D721Med (cell line): ENCODE measurements at regions not wholly inside any gene's neighbourhood (a gene's known extent, or its start where the extent isn't known, plus 50 kb on each side); places are given as distances from the start of the nearest gene placed in this dataset.
A peak's percentile ranks its signal among the peaks of the same experiment; 100 is the strongest.

Source experiments
- DNase-seq: peaks from one replicate; pipeline ENCODE4 v3.0.0; 2011; ENCODE audit warnings: low spot score; ENCODE audit not compliant: insufficient read length
- FAIRE-seq: peaks from 2 replicates; lab custom pipeline; 2011; peaks lifted over from hg19 to GRCh38; lab: Jason Lieb, UNC
- CTCF ChIP-seq: IDR thresholded peaks from 2 replicates; pipeline ENCODE4 v1.5.1; 2012; ENCODE audit warnings: mild to moderate bottlenecking, control low read depth; ENCODE audit not compliant: insufficient read depth; ENCODE audit errors: missing control alignments

DNA sequence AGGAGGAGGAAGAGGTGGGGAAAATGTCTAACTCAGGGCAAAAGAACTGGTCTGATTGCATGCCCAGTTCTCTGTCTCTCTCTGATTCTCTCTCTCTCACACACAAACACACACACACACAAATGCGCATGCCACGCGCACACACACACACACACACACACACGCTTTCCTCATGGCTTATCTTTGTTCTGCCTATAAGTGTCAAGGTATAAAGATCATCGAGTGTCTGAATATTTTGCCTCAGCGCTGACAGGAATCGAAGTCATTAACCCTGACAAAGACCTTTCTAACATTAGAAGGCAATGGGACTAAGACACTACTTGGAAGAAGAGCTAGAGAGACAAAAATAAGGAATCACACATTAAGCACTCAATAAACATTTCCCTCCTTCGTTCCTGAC, 497.1 kb upstream of the KLHL29 start:
- no peak for TF ChIP-seq CTCF
- DNase-seq, result no peak
- FAIRE-seq, result no peak

DNA sequence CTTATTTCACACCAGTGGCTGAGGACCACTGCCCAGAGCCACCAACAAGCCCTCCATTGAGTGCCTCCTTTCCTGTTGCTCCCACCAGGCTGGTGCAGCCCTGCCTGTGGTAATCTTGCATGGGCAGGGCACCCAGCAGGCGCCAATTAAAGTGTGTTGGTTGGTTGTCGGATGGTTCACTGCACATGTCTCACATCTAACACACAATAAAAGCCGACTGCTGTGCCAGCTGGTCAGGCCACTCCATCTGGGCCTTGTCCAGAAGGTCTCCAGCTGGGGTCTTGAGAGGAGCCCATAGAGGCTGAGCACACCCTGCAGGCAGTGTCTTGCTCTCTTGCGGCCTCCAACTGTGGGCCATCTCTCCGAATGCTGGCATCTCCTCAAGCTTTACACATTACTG, 494.8 kb upstream of the KLHL29 start:
- no peak for FAIRE-seq
- DNase-seq, result no peak
- no peak for TF ChIP-seq CTCF

DNA sequence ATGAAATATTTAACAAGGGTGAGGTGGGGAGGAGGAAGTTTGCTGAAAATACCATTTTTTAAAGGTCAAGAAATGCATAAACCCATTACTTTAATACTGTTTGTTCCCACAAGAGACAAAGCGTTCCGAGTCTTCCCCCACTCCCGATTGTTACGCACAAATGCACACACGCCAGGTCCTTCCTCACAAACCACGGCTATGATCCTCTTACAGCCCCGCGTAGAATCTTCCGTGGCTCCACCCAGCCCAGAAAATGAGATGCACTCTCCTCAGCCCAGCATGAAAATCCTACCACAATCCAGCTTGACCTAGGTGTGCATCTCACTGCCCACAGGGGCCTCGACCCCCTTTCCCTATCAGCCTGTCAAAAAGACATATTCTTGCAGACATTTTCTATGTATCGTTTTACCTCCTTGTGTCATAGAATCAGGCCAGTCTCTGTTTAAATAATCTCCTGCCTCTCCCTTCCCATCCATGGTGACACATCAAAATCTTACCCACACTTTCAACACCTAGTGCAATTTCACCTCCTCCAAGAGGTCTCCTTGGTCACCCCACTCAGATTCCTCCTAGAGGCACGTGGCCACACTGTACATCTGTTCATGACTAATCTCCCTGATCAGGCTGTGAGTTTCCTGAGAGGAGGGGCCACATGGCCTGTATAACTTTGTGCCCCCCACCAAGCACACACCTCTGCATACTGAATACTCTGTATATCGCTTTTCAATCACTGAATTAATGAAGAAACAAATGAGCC, 491.0 kb upstream of the KLHL29 start:
- TF ChIP-seq CTCF, result no peak
- FAIRE-seq (peak; percentile 58), DNase-seq (no peak)

DNA sequence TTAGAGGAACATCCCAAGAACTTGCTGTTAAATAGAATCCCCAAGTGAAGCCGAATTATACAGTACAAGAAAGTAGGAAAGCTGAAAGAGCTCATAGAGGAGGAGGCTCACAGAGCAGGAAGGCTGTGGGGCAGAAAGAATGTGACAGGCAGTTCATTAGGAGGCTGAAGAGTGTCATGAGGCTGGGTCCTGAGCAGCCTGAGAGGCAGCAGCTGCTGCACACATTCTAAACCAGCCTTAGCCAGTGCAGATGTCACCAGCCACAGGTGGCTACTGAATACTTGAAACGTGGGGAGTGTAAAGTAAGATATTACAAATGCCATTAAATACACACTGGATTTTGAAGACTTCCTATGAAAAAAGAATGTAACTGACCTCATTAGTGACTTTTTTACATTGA, 490.2 kb upstream of the KLHL29 start:
- FAIRE-seq (no peak), DNase-seq (no peak)
- no peak for TF ChIP-seq CTCF

GRCh38 chr2:22897428-22897827, 487.6 kb upstream of the KLHL29 start:
- FAIRE-seq, result no peak
- DNase-seq, result no peak
- no peak for TF ChIP-seq CTCF

- no peak for TF ChIP-seq CTCF
- DNase-seq (no peak), FAIRE-seq (no peak)
Observed at GRCh38 chr2:22900674-22901073, 484.3 kb upstream of the KLHL29 start.

DNA sequence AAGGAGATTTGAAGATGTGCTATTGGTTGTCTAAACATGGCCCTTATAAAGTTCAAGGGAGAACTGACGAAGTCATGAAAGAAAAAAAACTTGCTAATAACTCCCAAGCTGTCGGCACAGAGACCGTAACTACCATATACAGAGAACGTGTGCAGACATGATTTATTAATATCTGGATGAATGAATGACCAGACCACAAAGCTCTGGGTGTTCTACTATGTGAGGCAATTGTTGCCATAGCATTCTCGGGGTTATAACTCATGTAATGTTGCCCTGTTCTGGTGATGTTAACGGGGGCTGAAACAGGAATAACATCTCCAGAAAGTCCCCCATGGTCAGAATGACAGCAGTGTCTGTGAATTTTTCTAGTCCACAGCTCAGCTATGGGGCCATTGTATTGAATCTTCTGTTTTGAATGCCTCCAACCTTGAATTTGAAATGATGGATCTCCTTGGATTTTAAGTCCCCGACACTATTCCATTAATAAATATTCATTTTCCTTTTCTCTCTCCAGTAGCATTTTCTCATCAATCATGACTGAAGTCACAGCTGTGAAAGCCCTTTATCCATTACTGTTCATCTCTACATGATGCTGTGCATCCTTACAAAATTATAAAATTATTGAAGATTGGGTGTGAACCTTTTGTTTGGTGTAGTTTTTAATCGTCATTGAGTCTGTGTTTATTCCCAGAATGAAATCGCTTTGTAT, 483.4 kb upstream of the KLHL29 start:
- no peak for FAIRE-seq

More for the DNA sequence above, 483.4 kb upstream of the KLHL29 start:
- DNase-seq, result no peak
- no peak for TF ChIP-seq CTCF
